ENCODE measurements at regions not wholly inside any gene's neighbourhood (a gene's known extent, or its start where the extent isn't known, plus 50 kb on each side); places are given as distances from the start of the nearest gene placed in this dataset.

DNA sequence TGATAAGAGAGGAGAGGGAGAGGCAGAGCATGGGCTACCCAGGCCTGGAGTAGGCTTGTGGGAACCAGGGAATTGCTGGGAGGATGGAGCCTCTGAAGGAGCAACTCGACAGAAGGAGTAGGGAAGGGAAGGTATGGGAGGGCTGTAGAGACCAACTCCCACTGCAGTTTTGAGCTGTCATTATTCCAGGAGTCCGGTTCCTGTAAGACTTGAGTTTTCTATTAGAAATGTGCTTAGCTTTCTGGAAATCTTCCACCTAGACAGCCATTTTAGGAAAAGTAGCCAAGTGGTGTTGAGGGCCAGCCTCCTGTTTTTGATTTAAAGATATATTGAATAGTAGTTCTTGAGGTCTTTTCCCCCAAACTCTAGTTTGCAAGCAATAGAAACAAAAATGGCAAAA, 323.5 kb downstream of the LRRC70 start:
- no peak overlapping the region for H2AFZ ChIP-seq (ENCODE audit: low read length)
- H3K27ac ChIP-seq (ENCODE audit: low read depth, low read length, poor library complexity, severe bottlenecking) = no peak overlapping the region
- no peak for DNase-seq (ENCODE audit: low spot score)
- H3K9me3 ChIP-seq (ENCODE audit: low read length) = no peaks in the 10 kb centered on the region
- POLR2A ChIA-PET = no interaction called here
- H3K79me2 ChIP-seq (ENCODE audit: insufficient read depth, low read depth, low read length) = no peaks in the 10 kb centered on the region
- intact Hi-C loops (cut with micrococcal nuclease; ENCODE audit: unreplicated experiment) = no loop called here
- CTCF ChIA-PET (ENCODE audit: unreplicated experiment) = no interaction called here
- H3K4me3 ChIP-seq (ENCODE audit: low read depth, low read length, poor library complexity, severe bottlenecking) = no peak overlapping the region
- H3K4me2 ChIP-seq (ENCODE audit: low read length) = no peak overlapping the region
- no peaks in the 10 kb centered on the region for H3K9me2 ChIP-seq (ENCODE audit: insufficient read depth, low read length)
- no peaks in the 10 kb centered on the region for H4K20me1 ChIP-seq (ENCODE audit: insufficient read depth, low read length)
- no peak for TF ChIP-seq EZH2phosphoT487 (IDR thresholded peaks at IDR 0.05; ENCODE audit: borderline replicate concordance, low read depth, low read length)
- TF ChIP-seq, protein P1, sequence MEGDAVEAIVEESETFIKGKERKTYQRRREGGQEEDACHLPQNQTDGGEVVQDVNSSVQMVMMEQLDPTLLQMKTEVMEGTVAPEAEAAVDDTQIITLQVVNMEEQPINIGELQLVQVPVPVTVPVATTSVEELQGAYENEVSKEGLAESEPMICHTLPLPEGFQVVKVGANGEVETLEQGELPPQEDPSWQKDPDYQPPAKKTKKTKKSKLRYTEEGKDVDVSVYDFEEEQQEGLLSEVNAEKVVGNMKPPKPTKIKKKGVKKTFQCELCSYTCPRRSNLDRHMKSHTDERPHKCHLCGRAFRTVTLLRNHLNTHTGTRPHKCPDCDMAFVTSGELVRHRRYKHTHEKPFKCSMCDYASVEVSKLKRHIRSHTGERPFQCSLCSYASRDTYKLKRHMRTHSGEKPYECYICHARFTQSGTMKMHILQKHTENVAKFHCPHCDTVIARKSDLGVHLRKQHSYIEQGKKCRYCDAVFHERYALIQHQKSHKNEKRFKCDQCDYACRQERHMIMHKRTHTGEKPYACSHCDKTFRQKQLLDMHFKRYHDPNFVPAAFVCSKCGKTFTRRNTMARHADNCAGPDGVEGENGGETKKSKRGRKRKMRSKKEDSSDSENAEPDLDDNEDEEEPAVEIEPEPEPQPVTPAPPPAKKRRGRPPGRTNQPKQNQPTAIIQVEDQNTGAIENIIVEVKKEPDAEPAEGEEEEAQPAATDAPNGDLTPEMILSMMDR (conservative IDR thresholded peaks at IDR 0.05; ENCODE audit: low read length) = no peak
- no peaks in the 10 kb centered on the region for H3K36me3 ChIP-seq (ENCODE audit: insufficient read depth, low read length)
- no peaks in the 10 kb centered on the region for H3K4me1 ChIP-seq (ENCODE audit: insufficient read depth, low read length, poor library complexity, severe bottlenecking)
- no TSS peak for BruUV-seq (replicated peaks)

- H4K20me1 ChIP-seq (ENCODE audit: insufficient read depth, low read length) = no peaks in the 10 kb centered on the region
- no TSS peak for BruUV-seq (replicated peaks)
- no peaks in the 10 kb centered on the region for H3K9me2 ChIP-seq (ENCODE audit: insufficient read depth, low read length)
- ChIA-PET CTCF (ENCODE audit: unreplicated experiment) (no interaction called here), POLR2A (interaction anchor here (0.8 kb wide), 1 partner anchor 23 kb away, joined by 4 read pairs; no protein-coding TSS in a partner anchor)
- no peaks in the 10 kb centered on the region for H3K79me2 ChIP-seq (ENCODE audit: insufficient read depth, low read depth, low read length)
- no peak for DNase-seq (ENCODE audit: low spot score)
- H3K9me3 ChIP-seq (ENCODE audit: low read length) = no peaks in the 10 kb centered on the region
- intact Hi-C loops (cut with micrococcal nuclease; ENCODE audit: unreplicated experiment) = no loop called here
- H3K36me3 ChIP-seq (ENCODE audit: insufficient read depth, low read length) = no peaks in the 10 kb centered on the region
- no peak for TF ChIP-seq EZH2phosphoT487 (IDR thresholded peaks at IDR 0.05; ENCODE audit: borderline replicate concordance, low read depth, low read length)
- TF ChIP-seq, protein P1 (conservative IDR thresholded peaks at IDR 0.05; ENCODE audit: low read length) = no peak
- no peak overlapping the region for H2AFZ ChIP-seq (ENCODE audit: low read length)
- no peak overlapping the region for H3K4me3 ChIP-seq (ENCODE audit: low read depth, low read length, poor library complexity, severe bottlenecking)
- no peaks in the 10 kb centered on the region for H3K4me1 ChIP-seq (ENCODE audit: insufficient read depth, low read length, poor library complexity, severe bottlenecking)
- H3K4me2 ChIP-seq (ENCODE audit: low read length) = no peak overlapping the region
- no peak overlapping the region for H3K27ac ChIP-seq (ENCODE audit: low read depth, low read length, poor library complexity, severe bottlenecking)
Measured at GRCh38 chr5:62900976-62901375, 322.4 kb downstream of the LRRC70 start.

DNA sequence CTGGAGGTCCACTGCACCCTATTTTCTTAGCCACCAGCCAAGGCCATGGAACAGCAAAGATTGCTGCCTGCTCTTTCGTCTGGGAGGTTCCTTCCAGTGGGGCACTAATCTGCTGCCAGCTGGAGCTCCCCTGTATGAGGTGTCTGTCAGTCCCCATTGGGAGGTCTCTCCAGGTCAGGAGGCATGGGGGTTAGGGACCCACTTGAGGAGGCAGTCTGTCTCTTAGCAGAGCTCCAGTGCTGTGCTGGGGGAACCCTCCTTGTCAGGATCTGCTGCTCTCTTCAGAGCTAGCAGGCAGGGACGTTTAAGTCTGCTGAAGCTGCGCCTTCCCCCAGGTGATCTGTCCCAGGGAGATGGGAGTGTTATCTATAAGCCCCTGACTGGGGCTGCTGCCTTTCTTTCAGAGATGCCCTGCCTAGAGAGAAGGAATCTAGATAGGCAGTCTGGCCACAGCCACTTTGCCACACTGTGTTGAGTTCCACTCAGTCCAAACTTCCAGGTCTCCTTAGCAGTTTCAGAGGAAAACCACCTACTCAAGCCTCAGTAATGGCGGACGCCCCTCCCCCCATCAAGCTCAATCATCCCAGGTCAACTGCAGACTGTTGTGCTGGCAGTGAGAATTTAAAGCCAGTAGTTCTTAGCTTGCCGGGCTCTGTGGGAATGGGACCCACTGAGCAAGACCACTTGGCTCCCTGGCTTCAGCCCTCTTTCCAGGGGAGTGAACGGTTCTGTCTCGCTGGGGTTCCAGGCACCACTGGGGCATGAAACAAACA, 317.7 kb downstream of the LRRC70 start:
- Histone ChIP-seq H3K4me3 (ENCODE audit: low read depth, low read length, poor library complexity, severe bottlenecking) (no peak overlapping the region), H4K20me1 (ENCODE audit: insufficient read depth, low read length) (no peaks in the 10 kb centered on the region), H3K27ac (ENCODE audit: low read depth, low read length, poor library complexity, severe bottlenecking) (no peak overlapping the region), H3K9me2 (ENCODE audit: insufficient read depth, low read length) (no peaks in the 10 kb centered on the region), H3K9me3 (ENCODE audit: low read length) (no peaks in the 10 kb centered on the region), H3K4me1 (ENCODE audit: insufficient read depth, low read length, poor library complexity, severe bottlenecking) (no peaks in the 10 kb centered on the region), H2AFZ (ENCODE audit: low read length) (no peak overlapping the region), H3K79me2 (ENCODE audit: insufficient read depth, low read depth, low read length) (no peaks in the 10 kb centered on the region), H3K36me3 (ENCODE audit: insufficient read depth, low read length) (no peaks in the 10 kb centered on the region), H3K4me2 (ENCODE audit: low read length) (no peak overlapping the region)
- no TSS peak for BruUV-seq (replicated peaks)
- POLR2A ChIA-PET = interaction anchor here (0.6 kb wide), 1 partner anchor 1441 kb away, joined by 4 read pairs; no protein-coding TSS in a partner anchor
- no peak for DNase-seq (ENCODE audit: low spot score)
- intact Hi-C loops (cut with micrococcal nuclease; ENCODE audit: unreplicated experiment) = no loop called here
- no peak for TF ChIP-seq EZH2phosphoT487 (IDR thresholded peaks at IDR 0.05; ENCODE audit: borderline replicate concordance, low read depth, low read length)
- TF ChIP-seq, protein P1 (conservative IDR thresholded peaks at IDR 0.05; ENCODE audit: low read length) = no peak
- CTCF ChIA-PET (ENCODE audit: unreplicated experiment) = no interaction called here
